ENCODE measurements at regions not wholly inside any gene's neighbourhood (a gene's known extent, or its start where the extent isn't known, plus 50 kb on each side); places are given as distances from the start of the nearest gene placed in this dataset.

- Histone ChIP-seq H4K20me1 (ENCODE audit: low read depth, low read length) (no peaks in the 10 kb centered on the region), H3K36me3 (ENCODE audit: low read length) (no peaks in the 10 kb centered on the region), H3K27me3 (ENCODE audit: low read length) (no peaks in the 10 kb centered on the region), H3K9me3 (ENCODE audit: insufficient read depth, low read length) (no peaks in the 10 kb centered on the region), H3K79me2 (ENCODE audit: insufficient read depth, low read length) (no peaks in the 10 kb centered on the region), H2AFZ (ENCODE audit: low read depth, low read length, severe bottlenecking) (no peak overlapping the region), H3K9ac (ENCODE audit: low read length) (no peak overlapping the region), H3K27ac (ENCODE audit: low read depth, low read length) (no peak overlapping the region), H3K4me2 (ENCODE audit: low read depth, low read length, poor library complexity, severe bottlenecking) (no peak overlapping the region), H3F3A (ENCODE audit: insufficient read depth) (no peaks in the 10 kb centered on the region), H3K4me3 (ENCODE audit: insufficient read depth, low read length, poor library complexity, severe bottlenecking) (no peak overlapping the region), H3K9me2 (replicated peaks; ENCODE audit: insufficient read depth, low read length) (no peaks in the 10 kb centered on the region)
- TF ChIP-seq CTCF (IDR thresholded peaks at IDR 0.05; ENCODE audit: insufficient read depth, low read length, poor library complexity, severe bottlenecking) (no peak), EZH2phosphoT487 (conservative IDR thresholded peaks at IDR 0.05; ENCODE audit: low read length) (no peak)
These were observed 154.7 kb downstream of the BEND2 start for GRCh38 chrX:18065956-18066355.

- H3K4me2 ChIP-seq (ENCODE audit: low read depth, low read length, poor library complexity, severe bottlenecking): no peak overlapping the region
- TF ChIP-seq CTCF (IDR thresholded peaks at IDR 0.05; ENCODE audit: insufficient read depth, low read length, poor library complexity, severe bottlenecking): no peak
- no peak for TF ChIP-seq EZH2phosphoT487 (conservative IDR thresholded peaks at IDR 0.05; ENCODE audit: low read length)
- no peaks in the 10 kb centered on the region for H3K27me3 ChIP-seq (ENCODE audit: low read length)
These were observed 169.0 kb downstream of the BEND2 start for GRCh38 chrX:18051690-18052089.

GRCh38 chrX:18047491-18047890 is 173.2 kb downstream of the BEND2 start:
- H3K9me3 ChIP-seq (ENCODE audit: insufficient read depth, low read length): no peaks in the 10 kb centered on the region
- H3K79me2 ChIP-seq (ENCODE audit: insufficient read depth, low read length): no peaks in the 10 kb centered on the region
- no peak overlapping the region for H2AFZ ChIP-seq (ENCODE audit: low read depth, low read length, severe bottlenecking)
- no peak overlapping the region for H3K4me2 ChIP-seq (ENCODE audit: low read depth, low read length, poor library complexity, severe bottlenecking)
- no peak overlapping the region for H3K27ac ChIP-seq (ENCODE audit: low read depth, low read length)
- TF ChIP-seq EZH2phosphoT487 (conservative IDR thresholded peaks at IDR 0.05; ENCODE audit: low read length): no peak
- no peak overlapping the region for H3K4me3 ChIP-seq (ENCODE audit: insufficient read depth, low read length, poor library complexity, severe bottlenecking)
- H3F3A ChIP-seq (ENCODE audit: insufficient read depth): no peaks in the 10 kb centered on the region
- H3K36me3 ChIP-seq (ENCODE audit: low read length): no peaks in the 10 kb centered on the region
- H3K9ac ChIP-seq (ENCODE audit: low read length): no peak overlapping the region
- H3K27me3 ChIP-seq (ENCODE audit: low read length): no peaks in the 10 kb centered on the region
- no peaks in the 10 kb centered on the region for H3K9me2 ChIP-seq (replicated peaks; ENCODE audit: insufficient read depth, low read length)
- no peaks in the 10 kb centered on the region for H4K20me1 ChIP-seq (ENCODE audit: low read depth, low read length)

More at GRCh38 chrX:18051690-18052089, 169.0 kb downstream of the BEND2 start:
- no peak overlapping the region for H3K4me3 ChIP-seq (ENCODE audit: insufficient read depth, low read length, poor library complexity, severe bottlenecking)
- H2AFZ ChIP-seq (ENCODE audit: low read depth, low read length, severe bottlenecking): no peak overlapping the region
- no peak overlapping the region for H3K9ac ChIP-seq (ENCODE audit: low read length)
- no peaks in the 10 kb centered on the region for H3F3A ChIP-seq (ENCODE audit: insufficient read depth)
- no peaks in the 10 kb centered on the region for H4K20me1 ChIP-seq (ENCODE audit: low read depth, low read length)
- no peaks in the 10 kb centered on the region for H3K9me3 ChIP-seq (ENCODE audit: insufficient read depth, low read length)
- H3K36me3 ChIP-seq (ENCODE audit: low read length): no peaks in the 10 kb centered on the region
- H3K9me2 ChIP-seq (replicated peaks; ENCODE audit: insufficient read depth, low read length): no peaks in the 10 kb centered on the region
- H3K79me2 ChIP-seq (ENCODE audit: insufficient read depth, low read length): no peaks in the 10 kb centered on the region
- no peak overlapping the region for H3K27ac ChIP-seq (ENCODE audit: low read depth, low read length)

- Histone ChIP-seq H3K27ac (ENCODE audit: low read depth, low read length) (no peak overlapping the region), H3K27me3 (ENCODE audit: low read length) (no peaks in the 10 kb centered on the region), H4K20me1 (ENCODE audit: low read depth, low read length) (no peaks in the 10 kb centered on the region), H2AFZ (ENCODE audit: low read depth, low read length, severe bottlenecking) (no peak overlapping the region), H3F3A (ENCODE audit: insufficient read depth) (no peaks in the 10 kb centered on the region), H3K9me2 (replicated peaks; ENCODE audit: insufficient read depth, low read length) (no peaks in the 10 kb centered on the region), H3K4me3 (ENCODE audit: insufficient read depth, low read length, poor library complexity, severe bottlenecking) (no peak overlapping the region), H3K9ac (ENCODE audit: low read length) (no peak overlapping the region), H3K9me3 (ENCODE audit: insufficient read depth, low read length) (no peaks in the 10 kb centered on the region), H3K36me3 (ENCODE audit: low read length) (no peaks in the 10 kb centered on the region), H3K4me2 (ENCODE audit: low read depth, low read length, poor library complexity, severe bottlenecking) (no peak overlapping the region), H3K79me2 (ENCODE audit: insufficient read depth, low read length) (no peaks in the 10 kb centered on the region)
- no peak for TF ChIP-seq CTCF (IDR thresholded peaks at IDR 0.05; ENCODE audit: insufficient read depth, low read length, poor library complexity, severe bottlenecking)
- TF ChIP-seq EZH2phosphoT487 (conservative IDR thresholded peaks at IDR 0.05; ENCODE audit: low read length): no peak
These were observed 175.2 kb downstream of the BEND2 start for GRCh38 chrX:18045436-18045835.

Data from SU-DHL-6 (cell line).